ENCODE measurements at regions not wholly inside any gene's neighbourhood (a gene's known extent, or its start where the extent isn't known, plus 50 kb on each side); places are given as distances from the start of the nearest gene placed in this dataset.
"Not testable (repeated sequence)": the region's sequence is repeated elsewhere in the genome, so short reads cannot be mapped to it uniquely, and the experiment has no call there.

- no peak for DNase-seq (ENCODE audit: low spot score)
These were observed 188.9 kb downstream of the ZIC5 start for GRCh38 chr13:99782669-99783068.

DNA sequence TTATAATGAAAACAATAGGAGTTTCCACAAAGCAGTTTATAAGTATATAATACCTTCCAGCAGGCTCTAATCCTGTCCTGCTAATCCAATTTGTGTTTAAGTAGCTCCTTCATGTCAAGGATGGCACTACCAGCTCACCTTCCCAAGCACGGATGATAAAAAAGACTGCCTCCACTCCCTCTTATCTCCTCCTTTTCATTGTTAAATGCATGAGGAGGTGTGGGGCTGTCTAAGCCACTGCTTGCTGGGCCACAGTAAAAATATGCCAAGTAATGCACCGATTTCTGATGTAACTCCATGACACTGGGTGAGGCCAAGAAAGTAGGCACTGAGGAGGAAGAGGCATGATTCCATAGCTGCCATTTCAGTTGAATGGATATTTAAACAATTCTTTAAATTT is 193.1 kb downstream of the ZIC5 start:
- no peak for DNase-seq (ENCODE audit: low spot score)

- no peak for DNase-seq (ENCODE audit: low spot score)
These were observed 193.7 kb downstream of the ZIC5 start for GRCh38 chr13:99777873-99778272.

- peak; percentile 25 for DNase-seq (ENCODE audit: low spot score)
These were observed 196.9 kb downstream of the ZIC5 start for GRCh38 chr13:99774644-99775043.

DNA sequence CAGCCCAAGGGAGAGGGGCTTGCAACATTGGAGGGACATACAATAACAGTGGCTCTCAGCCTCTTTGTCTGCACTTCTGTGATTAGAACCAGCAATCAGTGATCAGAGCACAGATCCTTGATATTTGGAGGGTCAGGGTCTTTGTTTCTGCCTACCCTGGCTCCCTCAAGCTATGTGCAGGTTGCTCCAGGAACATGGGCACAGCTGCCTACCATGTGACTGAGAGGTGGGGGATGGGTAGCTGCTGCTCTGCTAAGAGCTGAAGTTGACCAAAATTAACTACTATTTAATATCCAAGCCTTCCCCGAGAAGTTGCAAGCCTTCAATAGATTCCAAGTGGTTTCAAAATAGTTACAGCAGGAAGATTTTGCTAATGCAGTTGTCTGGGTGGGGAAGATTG is 202.6 kb downstream of the ZIC5 start:
- no peak for DNase-seq (ENCODE audit: low spot score)

- no peak for DNase-seq (ENCODE audit: low spot score)
These were observed 204.9 kb downstream of the ZIC5 start for GRCh38 chr13:99766641-99767045.

GRCh38 chr13:99765869-99766268 is 205.7 kb downstream of the ZIC5 start:
- no peak for DNase-seq (ENCODE audit: low spot score)

- DNase-seq (ENCODE audit: low spot score): no peak
These were observed 211.1 kb downstream of the ZIC5 start for GRCh38 chr13:99760456-99760855.

GRCh38 chr13:99759163-99759552 is 212.4 kb downstream of the ZIC5 start:
- DNase-seq (ENCODE audit: low spot score): no peak

DNA sequence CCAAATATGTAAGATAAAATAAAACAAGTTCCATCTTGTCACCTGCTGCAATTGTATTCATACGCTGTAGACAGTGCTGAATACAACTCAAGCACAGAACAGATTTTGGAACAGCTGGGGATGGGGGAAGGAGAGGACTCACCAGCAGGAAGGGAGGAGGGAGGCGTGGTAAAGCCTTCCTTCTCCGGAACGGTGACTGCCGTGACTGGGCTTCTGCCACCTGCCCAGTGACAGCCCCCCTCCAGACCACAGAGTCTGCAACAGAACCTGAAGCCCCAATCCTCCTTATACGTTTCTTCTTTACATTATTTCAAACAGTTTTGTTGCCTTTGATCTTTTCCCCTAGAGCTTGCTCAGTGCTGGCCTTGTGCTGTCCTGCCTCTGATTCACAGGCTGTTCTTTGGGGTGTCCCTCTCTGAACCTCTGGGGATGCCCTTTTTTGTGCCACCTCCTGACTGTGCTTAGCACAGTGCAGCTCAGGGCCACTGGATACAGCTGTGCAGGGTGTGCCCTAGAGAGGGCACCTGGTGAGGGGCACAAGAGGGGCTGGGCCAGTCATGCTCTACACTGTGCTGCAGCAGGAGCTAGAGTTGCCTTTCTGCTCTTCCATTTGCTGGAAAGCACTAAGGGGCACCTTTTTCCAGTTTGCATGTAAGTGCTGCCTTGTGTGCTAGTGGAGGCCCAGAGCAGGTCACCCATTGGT is 213.0 kb downstream of the ZIC5 start:
- DNase-seq (ENCODE audit: low spot score): no peak

- no peak for DNase-seq (ENCODE audit: low spot score)
These were observed 213.7 kb downstream of the ZIC5 start for GRCh38 chr13:99757756-99758459.

- no peak for DNase-seq (ENCODE audit: low spot score)
These were observed 215.3 kb downstream of the ZIC5 start for GRCh38 chr13:99756281-99756680.

GRCh38 chr13:99754750-99755149 is 216.8 kb downstream of the ZIC5 start:
- not testable (repeated sequence) for DNase-seq (ENCODE audit: low spot score)

DNA sequence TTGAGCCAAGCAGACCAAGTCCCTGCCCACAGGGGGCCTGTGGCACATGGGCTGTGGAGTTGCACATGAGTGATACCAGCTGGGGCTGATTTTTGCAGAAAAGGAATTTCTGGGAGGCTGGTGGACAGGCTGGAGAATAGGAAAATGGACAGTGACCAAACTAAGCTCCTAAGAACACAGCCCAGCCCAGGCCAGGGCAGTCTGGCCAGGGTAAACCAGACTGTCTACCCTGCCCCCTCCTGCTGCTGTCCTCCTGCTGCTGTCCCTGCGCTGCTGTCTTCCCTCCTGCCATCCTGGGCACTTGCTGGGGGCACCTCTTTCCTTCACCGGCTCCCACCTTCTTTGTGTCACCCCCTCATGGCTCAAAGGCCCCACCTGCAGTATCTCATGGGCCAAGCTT is 219.2 kb downstream of the ZIC5 start:
- DNase-seq (ENCODE audit: low spot score): no peak

DNA sequence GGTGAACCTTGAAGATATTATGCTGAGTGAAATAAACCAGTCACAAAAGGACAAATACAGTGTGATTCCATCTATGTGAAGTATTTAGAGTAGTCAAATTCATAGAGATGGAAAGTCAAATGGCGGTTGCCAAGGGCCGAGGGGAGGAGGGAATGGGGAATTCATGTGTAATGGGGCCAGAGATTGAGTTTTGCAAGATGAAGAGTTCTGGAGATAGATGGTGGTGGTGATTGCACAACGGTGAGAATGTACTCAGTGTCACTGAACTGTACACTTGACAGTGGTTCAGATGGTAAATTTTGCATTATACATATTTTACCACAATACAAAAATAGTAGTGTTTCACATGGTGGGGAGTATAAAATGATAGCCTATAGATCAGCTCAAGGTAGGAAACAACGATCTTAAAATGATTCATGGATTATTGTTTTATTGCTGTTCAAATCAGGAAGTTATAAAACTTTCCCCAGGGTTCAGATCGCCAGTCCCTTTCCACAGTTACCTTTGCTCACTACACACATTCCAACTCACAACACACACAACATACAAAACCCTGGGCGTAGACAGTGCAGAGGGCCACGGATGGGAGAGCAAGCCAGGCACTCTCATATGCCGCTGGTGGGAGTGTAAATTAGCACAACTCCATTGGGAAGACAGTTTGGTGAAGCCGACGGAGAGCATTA is 219.9 kb downstream of the ZIC5 start:
- no peak for DNase-seq (ENCODE audit: low spot score)

DNA sequence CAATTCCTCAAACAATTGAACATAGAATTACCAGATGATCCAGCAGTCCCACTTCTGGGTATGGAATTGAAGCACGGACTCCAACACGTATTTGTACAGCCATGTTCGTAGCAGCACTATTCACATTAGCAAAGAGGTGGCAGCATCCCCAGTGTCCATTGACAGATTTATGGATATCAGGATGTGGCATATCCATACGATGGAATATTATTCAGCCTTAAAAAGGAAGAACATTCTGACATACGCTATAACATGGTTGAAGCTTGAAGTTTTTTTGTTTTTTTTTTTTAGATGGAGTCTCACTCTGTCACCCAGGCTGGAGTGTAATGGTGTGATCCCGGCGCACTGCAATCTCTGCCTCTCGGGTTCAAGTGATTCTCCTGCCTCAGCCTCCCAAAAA is 220.6 kb downstream of the ZIC5 start:
- DNase-seq (ENCODE audit: low spot score): no peak

DNA sequence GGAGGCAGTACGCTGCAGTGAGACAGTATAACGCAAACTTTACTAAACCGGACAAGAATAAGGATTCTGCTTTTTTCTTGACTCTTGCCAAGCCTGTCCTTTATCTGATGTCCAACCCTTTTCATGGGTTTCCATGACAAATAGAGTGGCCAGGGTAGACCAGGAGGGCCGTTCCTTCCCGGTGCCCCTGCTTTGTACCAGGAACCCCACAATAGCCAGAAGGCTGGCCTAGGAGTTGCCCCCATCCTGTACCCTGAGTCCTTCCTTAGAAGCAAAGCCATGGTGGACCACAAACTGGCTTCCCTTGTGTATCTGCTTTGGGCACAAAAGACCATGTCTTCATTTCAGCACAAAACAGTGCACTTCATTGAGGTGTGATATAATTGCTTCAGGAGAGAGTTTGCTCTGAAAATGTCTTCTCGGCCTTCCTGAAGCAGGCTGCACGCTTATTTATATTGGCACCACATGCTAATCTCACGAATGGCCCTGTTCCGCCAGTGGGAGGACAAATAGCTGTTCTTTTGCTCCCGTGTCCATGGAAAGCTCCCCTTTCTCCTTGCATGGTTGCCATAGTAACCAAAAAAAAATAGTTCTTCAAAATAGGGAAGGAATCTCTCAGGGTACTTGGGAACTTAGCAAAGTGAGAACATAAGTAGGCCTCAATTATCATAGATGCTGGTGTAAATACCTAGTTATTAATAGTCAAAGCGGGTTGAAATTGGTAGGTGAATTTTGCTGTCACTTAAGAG is 222.1 kb downstream of the ZIC5 start:
- no peak for DNase-seq (ENCODE audit: low spot score)

DNA sequence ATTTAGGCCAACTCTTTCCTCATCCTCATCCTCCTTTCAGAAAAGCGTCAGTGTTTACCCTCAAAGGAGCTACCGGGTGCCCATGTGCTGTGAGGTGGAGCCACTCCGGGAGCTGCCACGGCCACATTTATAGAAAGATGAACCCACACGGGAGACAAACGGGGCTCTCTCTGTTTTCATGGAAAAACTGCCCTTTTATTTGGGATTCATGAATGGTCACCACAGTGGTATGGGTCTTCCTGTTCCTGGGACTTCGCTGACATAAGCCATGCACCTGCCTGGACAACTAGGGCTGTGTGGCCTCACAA is 224.2 kb downstream of the ZIC5 start:
- no peak for DNase-seq (ENCODE audit: low spot score)

DNA sequence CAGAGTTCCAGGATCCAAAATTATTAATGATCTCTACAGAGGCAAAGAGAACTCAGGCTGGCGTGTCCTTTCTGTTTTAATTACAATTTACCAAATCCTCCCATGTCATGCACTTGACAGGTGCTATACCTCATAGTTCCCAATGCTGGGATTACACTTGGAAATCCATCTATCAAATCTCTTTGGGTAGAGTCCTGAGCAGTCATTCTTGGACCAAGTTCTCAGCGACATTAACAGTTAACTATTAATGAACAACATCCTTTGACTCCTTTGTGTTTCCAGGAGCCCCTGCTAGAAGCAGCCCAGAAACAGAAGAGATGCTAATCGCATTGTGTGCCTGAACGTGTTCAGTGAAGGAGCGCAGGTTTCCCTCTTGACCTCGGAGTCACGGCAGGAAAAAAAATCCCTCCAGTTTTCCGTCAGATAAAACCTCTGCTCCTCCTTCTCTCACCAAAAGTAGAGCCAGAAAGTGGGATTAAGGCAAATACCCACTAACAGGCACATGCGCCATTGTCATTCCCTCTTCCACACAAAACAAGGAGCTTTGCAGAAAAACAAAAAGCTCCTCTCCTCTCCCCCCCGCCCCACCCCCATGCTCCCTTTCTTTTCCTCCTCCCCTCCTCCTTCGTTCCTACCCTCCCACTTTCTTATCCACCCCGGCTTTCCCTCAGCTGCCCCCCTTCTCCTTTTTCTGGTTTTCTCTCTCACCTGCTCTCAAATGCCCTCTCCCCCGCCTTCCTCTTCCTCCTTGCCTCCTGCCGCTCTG is 224.7 kb downstream of the ZIC5 start:
- no peak for DNase-seq (ENCODE audit: low spot score)

GRCh38 chr13:99743094-99743493 is 228.5 kb downstream of the ZIC5 start:
- no peak for DNase-seq (ENCODE audit: low spot score)

DNA sequence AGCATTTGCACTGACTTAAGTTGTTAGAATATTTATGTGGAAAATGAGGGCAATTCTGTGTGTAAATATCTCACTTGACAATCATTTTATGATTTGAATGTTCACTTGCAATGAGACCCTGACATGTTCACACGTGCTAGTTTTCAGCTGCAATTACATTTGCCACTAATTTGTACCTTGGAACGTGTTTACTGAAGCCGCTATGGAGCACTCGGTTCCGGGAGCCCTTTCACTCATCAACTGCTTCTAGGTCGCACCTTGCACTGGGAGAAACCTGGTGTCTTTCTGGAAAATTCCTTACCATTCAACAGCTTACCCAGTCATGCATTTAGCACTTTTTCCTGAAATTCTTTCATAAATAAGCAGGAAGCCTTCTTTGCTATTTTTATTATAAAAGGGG is 229.6 kb downstream of the ZIC5 start:
- no peak for DNase-seq (ENCODE audit: low spot score)

Measured in umbilical cord (tissue), 1 donor.